Activated CD8-positive, alpha-beta memory T cell treated with anti-CD3 and anti-CD28 coated beads for 1 hour (primary cell): ENCODE measurements at regions not wholly inside any gene's neighbourhood (a gene's known extent, or its start where the extent isn't known, plus 50 kb on each side); places are given as distances from the start of the nearest gene placed in this dataset.

Experiments
- DNase-seq, 2 donors: peaks; one replicate each; pipeline ENCODE4 v3.0.0-alpha.2; 2020; ENCODE audit warnings: low read depth in 1 of 2; ENCODE audit errors: extremely low read depth in 1 of 2

GRCh38 chr3:67733269-67733950 lies 79.0 kb upstream of the SUCLG2 start:
- DNase-seq, result no peak

- no peak for DNase-seq
These were observed 70.0 kb upstream of the SUCLG2 start for GRCh38 chr3:67724434-67724833.

GRCh38 chr3:67723863-67724262 lies 69.5 kb upstream of the SUCLG2 start:
- DNase-seq, result no peak

- no peak for DNase-seq
These were observed 64.9 kb upstream of the SUCLG2 start for GRCh38 chr3:67719333-67719732.

GRCh38 chr3:67715971-67716370 lies 61.6 kb upstream of the SUCLG2 start:
- DNase-seq, result no peak

- DNase-seq, result no peak
These were observed 59.5 kb upstream of the SUCLG2 start for GRCh38 chr3:67713764-67714469.

- DNase-seq, result no peak
These were observed 57.8 kb upstream of the SUCLG2 start for GRCh38 chr3:67712259-67712658.

- DNase-seq, result no peak
These were observed 56.0 kb upstream of the SUCLG2 start for GRCh38 chr3:67710396-67710795.

- DNase-seq, result no peak
These were observed 52.5 kb upstream of the SUCLG2 start for GRCh38 chr3:67706934-67707333.

GRCh38 chr3:67704322-67704721 lies 49.9 kb upstream of the SUCLG2 start:
- no peak for DNase-seq
